H1 (cell line): ENCODE measurements at regions not wholly inside any gene's neighbourhood (a gene's known extent, or its start where the extent isn't known, plus 50 kb on each side); places are given as distances from the start of the nearest gene placed in this dataset.

ENCODE experiments used
- CTCF ChIP-seq, 3 experiments: IDR thresholded peaks; 1 replicate in 2 of 3; 2 replicates in 1 of 3; pipeline versions ENCODE4 v1.5.1 to v1.6.1; 2011; ENCODE audit warnings: low read length in 3 of 3, mild to moderate bottlenecking in 3 of 3, inconsistent platforms in 2 of 3, low read depth in 1 of 3, moderate library complexity in 1 of 3; ENCODE audit not compliant: insufficient read depth in 1 of 3; ENCODE audit errors: control extremely low read depth in 1 of 3
- E2F6 ChIP-seq: IDR thresholded peaks from 2 replicates; pipeline ENCODE4 v1.6.1; 2012; ENCODE audit warnings: inconsistent platforms
- EP300 ChIP-seq, 2 experiments: IDR thresholded peaks; 1 replicate in 1 of 2; 2 replicates in 1 of 2; pipeline ENCODE4 v1.6.1; 2011 to 2012; ENCODE audit warnings: low read depth in 2 of 2, low read length in 2 of 2, mild to moderate bottlenecking in 2 of 2, borderline replicate concordance in 1 of 2, inconsistent platforms in 1 of 2, moderate library complexity in 1 of 2
- FOSL1 ChIP-seq: IDR thresholded peaks from 2 replicates; pipeline ENCODE4 v1.6.1; 2011; ENCODE audit warnings: mild to moderate bottlenecking, low read depth, low read length, moderate library complexity; ENCODE audit not compliant: insufficient read depth
- KDM1A ChIP-seq: fragments of 200-600, 300-600 bp; sonication (generic); IDR thresholded peaks from 2 replicates; pipeline ENCODE4 v1.7.1; 2016; ENCODE audit warnings: mild to moderate bottlenecking, low read length, borderline replicate concordance
- NRF1 ChIP-seq: IDR thresholded peaks from 2 replicates; pipeline ENCODE4 v1.6.1; 2011; ENCODE audit warnings: mild to moderate bottlenecking, low read depth, low read length, improper control_type of control experiment
- SIN3A ChIP-seq, 2 experiments: IDR thresholded peaks in 1 of 2; conservative IDR thresholded peaks in 1 of 2; 2 replicates each; pipeline ENCODE4 v1.6.1; 2011 to 2012; ENCODE audit warnings: low read length in 2 of 2, improper control_type of control experiment in 1 of 2, low read depth in 1 of 2, mild to moderate bottlenecking in 1 of 2
- TAF1 ChIP-seq: IDR thresholded peaks from 2 replicates; pipeline ENCODE4 v1.6.1; 2011; ENCODE audit warnings: mild to moderate bottlenecking, low read depth, low read length

DNA sequence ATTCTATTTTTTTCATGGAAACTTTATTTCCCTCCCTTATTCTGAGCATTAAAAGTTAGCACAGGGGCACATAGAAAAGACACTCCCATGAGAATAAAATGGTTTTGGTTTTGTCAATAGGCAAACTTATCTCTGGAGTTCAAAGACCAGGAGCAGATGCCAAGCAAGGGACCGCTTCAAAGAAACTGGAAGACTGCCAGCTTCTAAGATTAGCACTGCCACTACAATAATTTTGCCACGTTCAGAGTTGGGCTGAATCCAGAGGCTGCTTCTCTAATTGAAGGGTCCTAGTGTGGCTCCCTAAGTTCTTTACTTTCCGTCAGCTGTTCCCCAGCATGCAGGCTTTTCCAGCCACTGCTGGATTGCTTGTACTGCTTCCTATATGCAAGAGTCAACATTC is 681.0 kb upstream of the GCFC2 start:
- no peak for TF ChIP-seq FOSL1
- no peak for TF ChIP-seq E2F6
- TF ChIP-seq TAF1: no peak
- no peak for TF ChIP-seq SIN3A (conservative IDR thresholded peaks at IDR 0.05 in 1 of 2, IDR thresholded peaks at IDR 0.05 in 1 of 2; ENCODE audit: low read depth in 1 of 2, low read length in 2 of 2)
- no peak for TF ChIP-seq CTCF (IDR thresholded peaks at IDR 0.05; ENCODE audit: control extremely low read depth in 1 of 3, insufficient read depth in 1 of 3, low read depth in 1 of 3, low read length in 3 of 3)
- TF ChIP-seq EP300 (IDR thresholded peaks at IDR 0.05; ENCODE audit: borderline replicate concordance in 1 of 2, low read depth in 2 of 2, low read length in 2 of 2): no peak
- no peak for TF ChIP-seq NRF1
- TF ChIP-seq KDM1A: no peak
